ENCODE measurements at regions not wholly inside any gene's neighbourhood (a gene's known extent, or its start where the extent isn't known, plus 50 kb on each side); places are given as distances from the start of the nearest gene placed in this dataset.

DNA sequence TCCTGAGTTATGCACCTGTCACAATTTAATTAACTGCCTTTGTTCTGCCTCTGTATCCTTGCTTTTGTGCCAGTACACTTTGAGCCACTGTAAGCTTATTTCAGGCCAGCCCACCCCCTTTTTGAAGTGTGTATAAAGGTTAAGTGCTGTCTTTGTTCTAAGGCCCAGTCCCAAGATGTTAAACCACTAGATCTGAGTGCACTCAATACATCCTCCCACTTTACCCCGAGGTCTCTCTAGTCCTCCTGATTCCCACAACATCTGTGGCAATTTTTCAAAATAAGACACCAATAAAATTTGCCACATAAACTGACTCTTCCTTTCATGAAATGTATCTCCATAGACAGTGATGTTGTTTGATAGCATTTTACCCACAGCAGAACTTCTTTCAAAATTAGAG is 124.1 kb upstream of the SPIN4 start:
- in situ Hi-C loops (cut with HindIII; ENCODE audit: low sequenced_read_pairs) = no loop called here
- DNase-seq (ENCODE audit: low read depth, low spot score) = peak; percentile 3
- no peak overlapping the region for H3K4me3 ChIP-seq (ENCODE audit: low read depth, low read length)
- TF ChIP-seq, protein P1, sequence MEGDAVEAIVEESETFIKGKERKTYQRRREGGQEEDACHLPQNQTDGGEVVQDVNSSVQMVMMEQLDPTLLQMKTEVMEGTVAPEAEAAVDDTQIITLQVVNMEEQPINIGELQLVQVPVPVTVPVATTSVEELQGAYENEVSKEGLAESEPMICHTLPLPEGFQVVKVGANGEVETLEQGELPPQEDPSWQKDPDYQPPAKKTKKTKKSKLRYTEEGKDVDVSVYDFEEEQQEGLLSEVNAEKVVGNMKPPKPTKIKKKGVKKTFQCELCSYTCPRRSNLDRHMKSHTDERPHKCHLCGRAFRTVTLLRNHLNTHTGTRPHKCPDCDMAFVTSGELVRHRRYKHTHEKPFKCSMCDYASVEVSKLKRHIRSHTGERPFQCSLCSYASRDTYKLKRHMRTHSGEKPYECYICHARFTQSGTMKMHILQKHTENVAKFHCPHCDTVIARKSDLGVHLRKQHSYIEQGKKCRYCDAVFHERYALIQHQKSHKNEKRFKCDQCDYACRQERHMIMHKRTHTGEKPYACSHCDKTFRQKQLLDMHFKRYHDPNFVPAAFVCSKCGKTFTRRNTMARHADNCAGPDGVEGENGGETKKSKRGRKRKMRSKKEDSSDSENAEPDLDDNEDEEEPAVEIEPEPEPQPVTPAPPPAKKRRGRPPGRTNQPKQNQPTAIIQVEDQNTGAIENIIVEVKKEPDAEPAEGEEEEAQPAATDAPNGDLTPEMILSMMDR (IDR thresholded peaks at IDR 0.05; ENCODE audit: low read depth, low read length) = no peak

DNA sequence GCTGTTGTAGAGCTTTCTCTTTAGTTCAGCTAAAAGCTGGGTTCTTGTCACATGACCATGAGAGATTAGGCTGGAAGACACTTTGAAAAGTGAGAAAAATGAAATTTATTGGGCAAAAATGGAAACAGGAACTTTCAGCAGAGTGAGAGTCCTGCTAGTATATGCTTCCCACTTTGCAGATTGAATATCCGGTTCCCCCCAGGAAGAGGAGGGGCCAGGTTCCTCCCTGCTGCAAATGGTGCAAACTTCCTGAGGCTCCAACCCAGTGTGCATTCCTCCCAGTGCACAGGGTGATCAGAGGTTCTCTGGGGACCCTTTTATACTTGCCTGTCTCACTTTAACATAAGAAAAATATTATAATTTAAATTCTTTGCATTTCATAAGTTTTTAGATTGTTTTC is 119.9 kb upstream of the SPIN4 start:
- no peak for DNase-seq (ENCODE audit: low read depth, low spot score)
- H3K4me3 ChIP-seq (ENCODE audit: low read depth, low read length) = no peak overlapping the region
- in situ Hi-C loops (cut with HindIII; ENCODE audit: low sequenced_read_pairs) = no loop called here
- TF ChIP-seq, protein P1 (IDR thresholded peaks at IDR 0.05; ENCODE audit: low read depth, low read length) = no peak

DNA sequence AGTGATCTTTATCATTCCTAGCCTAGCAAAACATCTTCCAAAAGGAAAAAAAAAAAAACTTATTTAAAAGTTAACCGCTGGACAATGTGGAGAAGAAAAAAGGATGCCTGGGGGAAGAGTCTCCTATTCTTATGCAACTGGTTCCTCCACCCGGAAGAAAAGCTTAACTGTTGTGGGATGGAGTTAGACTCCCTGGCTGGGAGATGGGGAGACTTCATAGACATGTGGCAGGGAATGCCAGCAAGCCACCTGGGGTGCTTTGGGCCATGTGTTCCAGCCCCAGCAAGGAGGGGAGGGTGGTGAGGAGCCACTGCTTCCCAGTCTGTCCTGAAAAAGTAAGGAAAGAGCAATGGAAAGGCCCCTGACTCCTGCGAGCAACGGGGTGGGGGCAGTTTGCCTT is 119.4 kb upstream of the SPIN4 start:
- no peak overlapping the region for H3K4me3 ChIP-seq (ENCODE audit: low read depth, low read length)
- DNase-seq (ENCODE audit: low read depth, low spot score) = no peak
- TF ChIP-seq, protein P1 (IDR thresholded peaks at IDR 0.05; ENCODE audit: low read depth, low read length) = no peak
- in situ Hi-C loops (cut with HindIII; ENCODE audit: low sequenced_read_pairs) = no loop called here

DNA sequence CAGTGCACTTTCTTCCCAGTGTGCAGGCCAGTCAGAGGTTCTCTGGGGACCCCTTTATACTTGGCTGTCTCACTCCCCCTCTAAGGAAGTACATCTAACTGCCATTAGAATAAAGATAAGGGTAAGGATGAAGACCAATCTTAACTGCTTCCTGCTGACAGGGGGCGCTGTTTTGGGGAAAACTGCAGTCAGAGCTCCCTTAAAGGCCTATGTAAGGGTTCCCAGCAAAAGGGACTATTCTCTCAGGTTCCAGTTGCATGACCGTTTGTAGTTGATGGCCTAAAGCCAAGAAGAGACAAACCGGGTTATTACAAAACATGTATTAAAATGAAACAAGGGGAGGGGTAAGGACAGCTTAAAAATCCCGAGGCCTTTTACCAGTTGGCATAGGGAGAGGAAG is 115.6 kb upstream of the SPIN4 start:
- no peak for DNase-seq (ENCODE audit: low read depth, low spot score)
- in situ Hi-C loops (cut with HindIII; ENCODE audit: low sequenced_read_pairs) = no loop called here
- H3K4me3 ChIP-seq (ENCODE audit: low read depth, low read length) = no peak overlapping the region
- TF ChIP-seq, protein P1 (IDR thresholded peaks at IDR 0.05; ENCODE audit: low read depth, low read length) = peak; percentile 12

DNA sequence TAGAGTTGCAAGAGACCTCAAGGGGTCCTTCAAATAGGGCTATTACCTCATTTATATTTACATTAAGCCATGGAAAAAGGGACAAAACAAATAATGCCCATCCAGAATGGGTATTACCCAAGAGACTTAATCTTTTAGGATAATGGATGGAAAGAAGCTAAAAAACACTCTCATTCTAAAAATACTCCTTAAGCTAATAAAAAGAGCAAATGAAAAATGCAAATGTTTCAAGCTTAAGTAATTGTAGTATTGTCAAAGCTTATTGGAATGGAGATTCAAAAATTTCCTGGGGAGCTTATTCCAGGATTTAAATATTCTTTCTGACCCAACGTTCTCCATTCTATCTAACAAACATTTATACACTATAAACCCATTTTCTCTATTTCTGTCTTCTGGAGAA is 107.8 kb upstream of the SPIN4 start:
- in situ Hi-C loops (cut with HindIII; ENCODE audit: low sequenced_read_pairs) = no loop called here
- H3K4me3 ChIP-seq (ENCODE audit: low read depth, low read length) = no peak overlapping the region
- DNase-seq (ENCODE audit: low read depth, low spot score) = no peak
- TF ChIP-seq, protein P1 (IDR thresholded peaks at IDR 0.05; ENCODE audit: low read depth, low read length) = no peak

DNA sequence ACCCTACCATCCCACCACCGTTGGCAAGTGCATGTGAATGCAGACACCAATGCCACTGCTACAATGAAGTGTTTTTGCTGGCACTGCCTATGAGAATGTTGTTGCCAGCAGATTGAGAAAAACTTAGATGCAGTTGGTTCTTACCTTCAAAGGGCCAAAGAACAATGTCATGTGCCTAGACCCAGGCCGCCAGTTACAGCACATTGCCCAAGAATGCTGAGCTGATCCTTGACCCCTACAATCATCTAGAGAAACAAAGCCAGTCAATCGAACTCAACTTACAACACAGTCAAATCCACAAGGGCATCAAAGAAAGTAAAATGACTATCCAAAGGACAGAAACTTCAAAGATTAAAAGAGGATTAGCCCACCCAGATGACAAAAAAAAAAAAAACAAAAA is 102.4 kb upstream of the SPIN4 start:
- TF ChIP-seq, protein P1 (IDR thresholded peaks at IDR 0.05; ENCODE audit: low read depth, low read length) = no peak
- no peak for DNase-seq (ENCODE audit: low read depth, low spot score)
- in situ Hi-C loops (cut with HindIII; ENCODE audit: low sequenced_read_pairs) = no loop called here
- no peak overlapping the region for H3K4me3 ChIP-seq (ENCODE audit: low read depth, low read length)

DNA sequence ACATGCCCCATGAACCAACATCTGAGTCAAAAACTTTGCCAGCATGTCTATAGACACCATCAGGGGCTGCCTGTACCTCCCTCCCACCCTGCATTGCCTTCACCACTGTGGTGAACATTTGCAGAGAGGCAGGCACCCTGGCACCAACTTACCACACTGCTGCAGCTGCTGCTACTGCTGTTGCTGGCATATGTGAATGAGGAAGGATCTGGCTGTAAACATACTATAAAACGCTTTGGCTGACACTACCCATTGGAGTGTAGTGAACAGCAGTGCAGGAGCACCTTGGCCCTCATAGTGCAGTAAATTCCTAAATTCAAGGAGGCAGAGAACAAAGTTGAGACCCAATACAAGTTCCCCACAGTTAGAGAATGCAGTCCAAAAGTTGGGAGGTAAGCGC is 90.6 kb upstream of the SPIN4 start:
- H3K4me3 ChIP-seq (ENCODE audit: low read depth, low read length) = no peak overlapping the region
- TF ChIP-seq, protein P1 (IDR thresholded peaks at IDR 0.05; ENCODE audit: low read depth, low read length) = no peak
- in situ Hi-C loops (cut with HindIII; ENCODE audit: low sequenced_read_pairs) = no loop called here
- no peak for DNase-seq (ENCODE audit: low read depth, low spot score)
